GM19438 (cell line): ENCODE measurements at regions not wholly inside any gene's neighbourhood (a gene's known extent, or its start where the extent isn't known, plus 50 kb on each side); places are given as distances from the start of the nearest gene placed in this dataset.
A peak's percentile ranks its signal among the peaks of the same experiment; 100 is the strongest.
"Not testable (repeated sequence)": the region's sequence is repeated elsewhere in the genome, so short reads cannot be mapped to it uniquely, and the experiment has no call there.

Source experiments
- ATAC-seq: cut with Tn5 transposase; IDR thresholded peaks from one replicate; pipeline ENCODE4 v1.9.1; 2021; ENCODE audit warnings: low read depth; ENCODE audit not compliant: unreplicated experiment

GRCh38 chr7:13024121-13024674, 336.8 kb downstream of the ARL4A start:
- ATAC-seq = no peak

GRCh38 chr7:13025043-13025442, 337.6 kb downstream of the ARL4A start:
- not testable (repeated sequence) for ATAC-seq

GRCh38 chr7:13027321-13027720, 339.9 kb downstream of the ARL4A start:
- no peak for ATAC-seq

- no peak for ATAC-seq
Measured at GRCh38 chr7:13028036-13028824, 340.8 kb downstream of the ARL4A start.

- ATAC-seq = no peak
Measured at GRCh38 chr7:13028825-13029099, 341.3 kb downstream of the ARL4A start.

GRCh38 chr7:13031468-13031867, 344.0 kb downstream of the ARL4A start:
- no peak for ATAC-seq

- no peak for ATAC-seq
Measured at GRCh38 chr7:13032084-13032483, 344.7 kb downstream of the ARL4A start.

- ATAC-seq = no peak
Measured at GRCh38 chr7:13032576-13032975, 345.1 kb downstream of the ARL4A start.

GRCh38 chr7:13034693-13035092, 347.3 kb downstream of the ARL4A start:
- no peak for ATAC-seq

- ATAC-seq = no peak
Measured at GRCh38 chr7:13035233-13035632, 347.8 kb downstream of the ARL4A start.

- no peak for ATAC-seq
Measured at GRCh38 chr7:13036256-13036780, 348.9 kb downstream of the ARL4A start.

GRCh38 chr7:13037216-13037615, 349.8 kb downstream of the ARL4A start:
- no peak for ATAC-seq

- ATAC-seq = no peak
Measured at GRCh38 chr7:13041368-13041988, 354.0 kb downstream of the ARL4A start.

- ATAC-seq = no peak
Measured at GRCh38 chr7:13042605-13043236, 355.3 kb downstream of the ARL4A start.

GRCh38 chr7:13044309-13044708, 356.9 kb downstream of the ARL4A start:
- no peak for ATAC-seq

GRCh38 chr7:13047061-13047460, 359.6 kb downstream of the ARL4A start:
- no peak for ATAC-seq

- no peak for ATAC-seq
Measured at GRCh38 chr7:13049946-13050345, 362.5 kb downstream of the ARL4A start.

GRCh38 chr7:13050703-13051102, 363.3 kb downstream of the ARL4A start:
- ATAC-seq = no peak

- no peak for ATAC-seq
Measured at GRCh38 chr7:13055732-13056368, 368.4 kb downstream of the ARL4A start.

GRCh38 chr7:13057462-13058200, 370.2 kb downstream of the ARL4A start:
- peak; percentile 95 for ATAC-seq
